Testis (tissue), 2 donors: ENCODE measurements at regions not wholly inside any gene's neighbourhood (a gene's known extent, or its start where the extent isn't known, plus 50 kb on each side); places are given as distances from the start of the nearest gene placed in this dataset.

Experiments used
- POLR2A ChIP-seq: fragments of 450-650 bp; IDR thresholded peaks from one replicate; pipeline ENCODE4 v1.6.1; 2017; ENCODE audit warnings: antibody characterized with exemption, mild to moderate bottlenecking, moderate library complexity
- TF ChIP-seq, protein P1 (sequence below), 3 experiments: fragments of 450-650 bp in 2 of 3; fragments of 200-600 bp in 1 of 3; sonication (generic) in 1 of 3; IDR thresholded peaks; one replicate each; pipeline ENCODE4 v1.5.1; 2016 to 2019; ENCODE audit warnings: antibody characterized with exemption in 3 of 3, mild to moderate bottlenecking in 2 of 3, moderate library complexity in 1 of 3

DNA sequence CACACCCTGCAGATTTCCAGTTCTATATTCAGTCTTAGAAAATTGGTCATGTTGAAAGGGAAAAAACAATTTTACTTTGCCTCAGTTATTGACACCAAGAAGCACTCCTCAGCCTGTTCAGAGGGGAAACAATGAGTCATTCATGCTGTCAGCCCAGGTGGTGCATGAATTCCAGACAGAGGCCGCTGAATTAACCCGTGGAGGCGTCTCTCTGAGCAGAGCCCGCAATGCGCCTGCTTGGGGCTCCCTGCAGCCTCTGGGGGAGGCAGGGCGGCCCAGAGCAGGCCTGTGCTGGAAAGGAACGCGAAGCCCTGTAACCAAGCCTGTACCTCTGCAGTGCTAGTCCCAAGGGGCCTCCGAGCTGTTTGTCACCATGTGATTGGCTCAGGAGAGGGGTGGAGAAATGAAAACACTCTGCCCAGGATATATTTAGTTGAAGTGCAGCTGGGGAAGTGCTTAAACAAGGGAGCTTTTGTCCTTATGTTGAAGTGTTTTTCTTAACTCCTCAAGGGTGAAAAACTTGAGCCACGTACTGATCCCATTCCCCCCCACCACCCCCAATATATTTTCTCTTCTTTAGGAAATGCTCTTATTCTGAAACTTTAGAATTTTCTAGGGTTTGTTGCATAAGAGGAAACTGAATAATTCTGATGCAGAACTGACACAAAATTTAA lies 68.3 kb upstream of the CHD2 start:
- TF ChIP-seq, protein P1, sequence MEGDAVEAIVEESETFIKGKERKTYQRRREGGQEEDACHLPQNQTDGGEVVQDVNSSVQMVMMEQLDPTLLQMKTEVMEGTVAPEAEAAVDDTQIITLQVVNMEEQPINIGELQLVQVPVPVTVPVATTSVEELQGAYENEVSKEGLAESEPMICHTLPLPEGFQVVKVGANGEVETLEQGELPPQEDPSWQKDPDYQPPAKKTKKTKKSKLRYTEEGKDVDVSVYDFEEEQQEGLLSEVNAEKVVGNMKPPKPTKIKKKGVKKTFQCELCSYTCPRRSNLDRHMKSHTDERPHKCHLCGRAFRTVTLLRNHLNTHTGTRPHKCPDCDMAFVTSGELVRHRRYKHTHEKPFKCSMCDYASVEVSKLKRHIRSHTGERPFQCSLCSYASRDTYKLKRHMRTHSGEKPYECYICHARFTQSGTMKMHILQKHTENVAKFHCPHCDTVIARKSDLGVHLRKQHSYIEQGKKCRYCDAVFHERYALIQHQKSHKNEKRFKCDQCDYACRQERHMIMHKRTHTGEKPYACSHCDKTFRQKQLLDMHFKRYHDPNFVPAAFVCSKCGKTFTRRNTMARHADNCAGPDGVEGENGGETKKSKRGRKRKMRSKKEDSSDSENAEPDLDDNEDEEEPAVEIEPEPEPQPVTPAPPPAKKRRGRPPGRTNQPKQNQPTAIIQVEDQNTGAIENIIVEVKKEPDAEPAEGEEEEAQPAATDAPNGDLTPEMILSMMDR (IDR thresholded peaks at IDR 0.05), result peak in 1 of 3 experiments; percentile 23
- TF ChIP-seq POLR2A, result peak; percentile 72
